GM21576 (cell line): ENCODE measurements at regions not wholly inside any gene's neighbourhood (a gene's known extent, or its start where the extent isn't known, plus 50 kb on each side); places are given as distances from the start of the nearest gene placed in this dataset.
"Not testable (repeated sequence)": the region's sequence is repeated elsewhere in the genome, so short reads cannot be mapped to it uniquely, and the experiment has no call there.

Experiments used
- ATAC-seq: cut with Tn5 transposase; IDR thresholded peaks from one replicate; pipeline ENCODE4 v1.9.1; 2021; ENCODE audit warnings: mild to moderate bottlenecking, moderate library complexity; ENCODE audit not compliant: unreplicated experiment

- ATAC-seq: no peak
Observed at GRCh38 chr9:74132986-74133385, 364.1 kb upstream of the RORB start.

- no peak for ATAC-seq
Observed at GRCh38 chr9:74133921-74134320, 363.2 kb upstream of the RORB start.

DNA sequence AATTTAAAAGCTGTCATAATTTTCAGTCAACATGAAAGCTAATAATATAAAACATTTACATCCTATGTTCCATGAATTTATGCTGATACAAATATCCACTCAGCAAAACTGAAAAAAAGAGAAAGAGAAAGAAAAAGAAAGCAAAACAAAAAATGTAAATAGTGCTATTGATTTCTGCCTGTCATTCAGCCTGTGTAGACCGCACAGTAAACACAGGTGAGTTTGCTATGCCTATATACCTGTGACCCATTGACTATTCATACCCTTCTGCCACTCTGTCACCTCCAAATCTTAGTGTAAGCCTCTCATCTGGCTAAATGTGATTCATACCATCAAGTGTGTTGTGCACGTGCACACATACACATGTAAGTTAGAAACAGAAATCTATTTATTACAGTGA lies 359.0 kb upstream of the RORB start:
- no peak for ATAC-seq

DNA sequence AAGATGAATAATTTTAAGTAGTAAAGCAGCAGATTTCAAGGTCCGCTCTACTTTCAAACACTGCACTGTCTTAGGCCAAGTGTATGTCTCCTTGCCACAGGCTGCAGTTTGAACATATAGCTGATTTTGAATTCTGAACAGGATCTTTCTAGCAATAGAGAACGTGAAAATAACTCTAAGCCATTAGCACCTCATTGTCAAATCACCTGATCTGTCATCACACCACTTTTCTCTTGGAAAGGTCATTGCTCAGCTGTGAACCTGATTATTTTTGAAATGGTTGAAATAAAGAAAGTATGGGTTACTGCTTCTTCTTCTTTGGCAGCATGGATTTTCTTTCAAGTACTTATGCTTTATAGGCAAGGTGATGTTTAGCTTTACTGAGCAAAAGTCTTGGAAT lies 357.0 kb upstream of the RORB start:
- ATAC-seq: no peak

GRCh38 chr9:74147906-74148305 lies 349.2 kb upstream of the RORB start:
- ATAC-seq: no peak

DNA sequence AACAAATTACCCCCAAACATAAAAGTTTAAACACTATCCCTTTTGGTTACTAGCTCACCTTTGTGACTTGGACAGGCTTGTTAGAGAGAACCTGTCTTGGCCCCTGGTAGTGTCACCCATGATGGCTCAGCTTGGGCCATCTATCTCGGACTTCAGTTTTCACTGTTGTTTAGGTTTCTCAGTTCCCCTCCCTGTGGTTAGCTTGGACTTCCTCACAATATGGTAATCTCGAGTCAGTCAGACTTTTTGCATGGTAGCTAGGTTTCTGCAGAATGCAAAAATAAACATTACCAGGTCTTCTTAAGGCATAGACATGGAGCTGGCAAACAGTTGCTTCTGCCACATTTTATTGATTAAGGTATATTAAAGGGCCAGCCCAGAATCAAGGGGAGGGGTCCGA lies 324.3 kb upstream of the RORB start:
- ATAC-seq: peak; percentile 99

GRCh38 chr9:74173284-74173683 lies 323.9 kb upstream of the RORB start:
- no peak for ATAC-seq

DNA sequence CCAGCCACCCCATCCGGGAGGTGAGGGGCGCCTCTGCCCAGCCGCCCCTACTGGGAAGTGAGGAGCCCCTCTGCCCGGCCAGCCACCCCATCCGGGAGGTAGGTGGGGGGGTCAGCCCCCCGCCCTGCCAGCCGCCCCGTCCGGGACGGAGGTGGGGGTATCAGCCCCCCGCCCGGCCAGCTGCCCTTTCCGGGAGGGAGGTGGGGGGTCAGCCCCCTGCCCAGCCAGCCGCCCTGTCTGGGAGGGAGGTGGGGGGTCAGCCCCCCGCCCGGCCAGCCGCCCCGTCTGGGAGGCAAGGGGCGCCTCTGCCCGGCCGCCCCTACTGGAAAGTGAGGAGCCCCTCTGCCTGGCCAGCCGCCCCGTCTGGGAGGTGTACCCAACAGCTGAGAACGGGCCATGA lies 299.4 kb upstream of the RORB start:
- ATAC-seq: not testable (repeated sequence)

- no peak for ATAC-seq
Observed at GRCh38 chr9:74205056-74205455, 292.1 kb upstream of the RORB start.

- no peak for ATAC-seq
Observed at GRCh38 chr9:74218385-74219063, 278.6 kb upstream of the RORB start.

DNA sequence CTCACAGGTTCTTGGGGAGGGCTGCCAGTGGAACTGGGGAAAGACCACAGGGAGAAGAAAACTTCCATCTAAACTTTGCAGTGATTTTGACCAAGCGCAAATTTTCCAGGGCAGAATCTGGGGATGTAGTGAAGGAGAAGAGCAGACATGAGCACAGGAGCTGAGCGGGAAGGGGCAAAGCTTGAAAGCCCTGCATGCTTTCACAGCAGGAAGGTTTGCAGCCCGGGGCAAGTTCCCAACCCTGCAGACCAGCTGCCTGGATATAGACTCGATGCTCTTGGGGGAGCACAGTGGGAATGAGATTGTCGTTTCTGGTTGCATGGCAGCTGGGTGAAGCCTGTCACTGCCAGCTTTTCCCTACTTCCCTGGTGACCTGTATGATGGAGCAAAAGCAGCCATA lies 276.8 kb upstream of the RORB start:
- no peak for ATAC-seq

- no peak for ATAC-seq
Observed at GRCh38 chr9:74236857-74237256, 260.3 kb upstream of the RORB start.

GRCh38 chr9:74245866-74246497 lies 251.2 kb upstream of the RORB start:
- ATAC-seq: no peak

DNA sequence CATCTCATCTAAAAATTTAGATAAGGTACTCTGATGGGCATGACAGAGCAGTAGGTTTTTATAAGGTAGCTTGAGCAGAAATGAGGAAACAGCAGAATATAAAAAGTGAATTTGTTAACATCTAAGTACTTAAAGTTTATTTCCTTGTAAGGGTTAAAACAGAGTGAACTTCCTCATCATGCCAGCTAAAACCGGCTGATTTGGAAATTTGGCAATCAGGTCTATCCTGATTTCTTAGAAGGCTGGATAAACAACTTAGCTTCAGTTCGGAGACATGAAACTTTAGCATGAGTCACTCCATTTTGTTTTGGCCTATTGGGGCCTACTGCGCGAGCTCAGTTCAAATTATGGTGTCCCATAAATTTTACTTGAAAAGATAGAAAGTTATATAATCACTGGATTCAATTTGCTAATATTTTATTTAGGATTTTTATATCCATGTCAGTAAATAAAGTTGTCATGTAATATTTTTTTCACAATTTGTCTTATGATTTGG lies 241.6 kb upstream of the RORB start:
- ATAC-seq: no peak

GRCh38 chr9:74275872-74276508 lies 221.1 kb upstream of the RORB start:
- ATAC-seq: no peak

DNA sequence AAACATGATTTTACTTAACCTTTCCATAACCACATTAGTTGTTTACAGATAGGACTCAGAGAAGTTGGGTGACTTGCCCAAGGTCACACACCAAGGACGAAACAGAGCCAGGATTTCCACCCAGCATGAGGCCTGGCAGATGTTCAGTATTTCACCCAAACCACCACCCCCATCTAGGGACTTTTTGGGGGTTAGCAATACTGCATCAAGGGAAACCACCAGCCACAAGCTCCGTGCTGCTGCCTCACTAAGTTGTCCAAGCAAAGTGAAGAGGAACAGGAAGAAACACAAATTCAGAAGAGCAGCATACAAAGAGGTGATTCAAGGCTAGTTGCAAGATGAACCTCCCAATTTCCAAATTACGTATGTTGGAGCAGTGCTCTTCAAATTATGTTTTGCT lies 219.6 kb upstream of the RORB start:
- ATAC-seq: peak; percentile 88

DNA sequence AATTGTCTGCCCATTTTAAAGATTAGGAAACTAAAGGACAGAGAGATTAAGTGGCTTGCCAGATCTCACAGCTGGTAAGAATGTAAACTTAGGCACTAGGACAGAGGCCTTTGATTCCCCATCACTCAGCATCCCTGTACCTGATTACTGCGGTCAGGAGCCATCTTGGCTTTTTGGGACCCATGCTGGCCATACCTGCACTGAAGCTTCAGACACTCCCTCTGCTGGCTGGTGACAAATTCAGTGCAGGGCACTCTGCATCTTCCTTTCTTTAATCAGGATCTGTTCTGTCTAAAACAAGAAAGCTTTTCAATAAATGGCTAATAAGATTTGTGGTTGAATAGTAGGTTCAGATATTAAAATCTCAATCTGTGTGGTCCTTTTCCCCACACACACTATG lies 215.5 kb upstream of the RORB start:
- no peak for ATAC-seq

DNA sequence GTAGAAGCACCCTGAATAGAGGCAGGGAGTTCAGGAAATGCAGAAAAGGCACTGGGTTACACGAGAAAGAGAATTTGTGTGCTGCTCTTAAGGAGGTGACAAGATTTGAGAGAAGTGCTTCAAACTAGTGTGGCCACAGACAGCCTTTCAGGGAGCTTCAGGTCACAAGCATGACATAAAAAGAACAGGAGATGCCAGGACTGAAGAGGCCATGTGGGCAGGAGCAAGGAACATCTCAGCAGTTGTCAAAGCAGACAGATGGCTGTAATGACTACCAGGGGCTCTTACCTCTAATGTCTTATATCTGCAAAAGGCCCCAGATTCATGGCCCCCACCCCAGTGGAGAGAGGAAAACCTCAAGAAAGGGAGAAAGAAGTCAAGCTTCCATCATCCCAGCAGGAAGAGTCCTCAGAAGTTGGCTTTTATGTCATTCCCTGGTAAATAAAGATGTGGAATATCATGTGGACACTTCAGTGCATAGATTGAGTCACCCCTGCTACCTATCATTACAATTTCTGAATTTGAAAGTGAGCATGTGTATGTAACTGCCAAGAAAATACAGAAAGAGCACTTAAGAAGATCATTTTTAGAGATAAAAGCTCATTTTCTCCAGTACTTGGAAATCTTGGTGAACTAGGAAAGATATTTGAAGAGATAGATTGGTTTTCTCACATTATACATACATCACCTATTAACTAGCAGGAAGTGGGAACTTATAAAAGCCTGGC lies 214.4 kb upstream of the RORB start:
- no peak for ATAC-seq

GRCh38 chr9:74284581-74285450 lies 212.3 kb upstream of the RORB start:
- ATAC-seq: no peak

GRCh38 chr9:74293479-74293878 lies 203.7 kb upstream of the RORB start:
- no peak for ATAC-seq

GRCh38 chr9:74303945-74304344 lies 193.2 kb upstream of the RORB start:
- no peak for ATAC-seq
